GM21576 (cell line): ENCODE measurements at regions not wholly inside any gene's neighbourhood (a gene's known extent, or its start where the extent isn't known, plus 50 kb on each side); places are given as distances from the start of the nearest gene placed in this dataset.
"Not testable (repeated sequence)": the region's sequence is repeated elsewhere in the genome, so short reads cannot be mapped to it uniquely, and the experiment has no call there.

Experiments used
- ATAC-seq: cut with Tn5 transposase; IDR thresholded peaks from one replicate; pipeline ENCODE4 v1.9.1; 2021; ENCODE audit warnings: mild to moderate bottlenecking, moderate library complexity; ENCODE audit not compliant: unreplicated experiment

DNA sequence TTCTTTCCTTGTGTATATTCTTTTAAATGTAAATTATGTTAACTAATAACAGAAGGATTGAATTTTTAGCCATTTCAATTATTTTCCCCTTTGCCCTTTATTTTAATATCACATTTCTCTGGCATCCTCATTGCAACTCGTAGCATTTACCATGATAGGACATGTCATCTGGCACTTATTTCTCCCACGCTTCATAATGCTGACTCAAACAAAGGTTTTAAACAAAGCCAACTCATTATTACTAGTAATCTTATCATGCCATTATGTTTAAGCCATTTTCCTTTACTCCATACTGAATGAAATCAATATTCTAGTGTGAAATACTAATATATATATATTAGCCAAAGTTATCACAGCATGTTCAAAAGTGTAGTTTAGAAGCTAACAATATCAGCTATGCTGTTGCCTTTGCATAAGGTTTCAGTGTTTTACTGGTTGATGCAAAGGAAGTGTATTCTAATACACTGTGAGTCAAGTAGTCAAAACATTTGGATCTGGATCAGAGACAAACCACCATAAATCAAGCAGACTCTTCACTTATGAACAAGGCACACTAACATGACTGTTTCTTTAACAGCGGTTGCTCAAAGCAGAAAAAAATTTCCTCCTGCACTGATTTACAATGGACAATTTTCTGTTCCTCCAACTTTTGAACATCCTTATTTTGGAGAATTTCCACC, 281.6 kb downstream of the SLC7A11 start:
- no peak for ATAC-seq

DNA sequence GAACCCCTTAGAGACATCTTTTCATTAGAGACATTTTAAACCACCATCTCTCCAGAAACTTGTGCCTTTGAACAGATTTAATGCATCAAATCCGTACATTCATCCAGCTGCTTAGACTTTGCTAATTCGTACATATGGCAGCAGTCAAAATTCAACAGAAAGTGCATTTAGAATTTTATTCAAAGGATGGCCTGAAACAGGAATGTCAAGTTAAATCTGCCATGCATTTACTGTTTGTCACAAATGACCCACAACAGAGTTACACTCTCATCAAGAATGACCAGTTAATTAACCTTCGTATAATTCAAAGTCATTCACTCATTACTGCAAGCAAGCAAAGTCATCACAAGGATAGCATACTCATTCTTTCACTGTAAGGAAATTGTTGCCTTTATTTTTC, 284.3 kb downstream of the SLC7A11 start:
- ATAC-seq, result no peak

GRCh38 chr4:137956256-137956655, 285.9 kb downstream of the SLC7A11 start:
- no peak for ATAC-seq

GRCh38 chr4:137955595-137955994, 286.6 kb downstream of the SLC7A11 start:
- no peak for ATAC-seq

GRCh38 chr4:137952116-137952515, 290.0 kb downstream of the SLC7A11 start:
- ATAC-seq, result no peak

DNA sequence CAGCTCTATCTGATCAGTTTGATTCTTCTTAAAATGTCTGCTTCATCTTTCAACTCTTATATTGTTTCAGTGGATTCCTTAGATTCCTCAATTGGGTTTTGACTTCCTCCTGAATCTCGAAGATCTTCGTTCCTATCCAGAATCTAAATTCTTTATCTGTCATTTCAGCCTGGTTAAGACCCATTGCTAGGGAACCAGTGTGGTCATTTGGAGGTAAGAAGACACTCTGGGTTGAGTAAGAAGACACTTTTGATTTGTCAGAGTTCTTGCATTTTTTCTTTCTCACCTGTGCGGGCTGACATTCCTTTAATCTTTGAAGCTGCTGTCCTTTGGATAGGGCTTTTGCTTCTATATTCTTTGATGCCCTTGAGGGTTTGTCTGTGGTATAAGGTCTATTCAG, 291.9 kb downstream of the SLC7A11 start:
- ATAC-seq, result no peak

DNA sequence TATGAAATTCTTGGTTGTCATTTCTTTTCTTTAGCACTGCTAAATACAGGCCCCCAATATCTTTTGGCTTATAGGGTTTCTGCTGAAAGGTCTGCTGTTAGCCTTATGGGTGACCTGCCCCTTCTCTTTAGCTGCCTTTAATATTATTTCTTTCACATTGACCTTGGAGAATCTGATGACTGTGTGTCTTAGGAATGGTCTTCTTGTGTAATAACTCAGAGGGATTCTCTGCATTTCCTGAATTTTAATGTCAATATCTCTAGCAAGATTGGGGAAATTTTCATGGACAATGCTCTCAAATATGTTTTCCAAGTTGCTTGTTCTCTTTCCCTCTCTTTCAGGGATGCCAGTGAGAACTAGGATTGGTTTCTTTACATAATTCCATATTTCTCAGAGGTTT, 292.4 kb downstream of the SLC7A11 start:
- ATAC-seq, result no peak

- ATAC-seq, result no peak
Measured at GRCh38 chr4:137946453-137947174, 295.5 kb downstream of the SLC7A11 start.

- not testable (repeated sequence) for ATAC-seq
Measured at GRCh38 chr4:137942815-137943214, 299.3 kb downstream of the SLC7A11 start.

- ATAC-seq, result not testable (repeated sequence)
Measured at GRCh38 chr4:137942015-137942515, 300.1 kb downstream of the SLC7A11 start.

- no peak for ATAC-seq
Measured at GRCh38 chr4:137934911-137935310, 307.2 kb downstream of the SLC7A11 start.

- ATAC-seq, result no peak
Measured at GRCh38 chr4:137934046-137934445, 308.1 kb downstream of the SLC7A11 start.

DNA sequence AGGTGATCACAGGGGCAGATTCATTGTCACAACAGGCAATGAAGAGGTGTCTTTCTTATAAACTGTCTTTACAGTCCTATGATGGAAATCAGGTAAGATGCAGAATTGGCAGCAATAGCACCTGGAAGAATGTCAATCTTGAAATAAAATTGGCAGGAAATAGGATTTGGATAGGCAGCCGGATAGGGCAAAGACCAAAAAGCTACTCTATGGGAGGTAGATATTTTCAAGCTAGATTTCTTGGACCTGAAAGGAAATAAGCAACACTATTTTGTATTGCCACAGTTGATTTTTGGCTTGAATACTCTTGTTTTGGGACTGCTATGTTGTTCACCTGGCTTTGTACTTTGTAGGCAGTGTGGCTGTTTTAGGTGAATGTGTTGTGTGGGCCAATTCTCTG, 314.2 kb downstream of the SLC7A11 start:
- no peak for ATAC-seq

- no peak for ATAC-seq
Measured at GRCh38 chr4:137923494-137923893, 318.7 kb downstream of the SLC7A11 start.

DNA sequence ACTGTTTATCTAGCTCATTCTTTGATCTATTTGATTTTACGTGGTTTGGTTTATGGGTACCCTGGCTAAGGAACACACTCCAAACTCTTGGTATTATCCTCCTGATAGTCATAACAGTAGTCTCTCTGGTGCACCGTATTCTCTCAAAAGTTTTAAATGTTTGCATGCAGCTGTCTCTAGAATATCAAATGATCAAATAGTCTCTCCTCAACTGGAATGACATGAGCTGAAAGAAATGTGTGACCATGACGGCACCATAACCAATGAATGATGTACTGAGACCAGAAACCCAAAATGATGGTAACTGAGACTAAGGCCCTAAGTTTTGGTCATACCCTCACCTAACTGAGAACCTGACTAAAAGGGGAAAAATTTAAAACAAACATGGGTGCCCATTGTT, 319.4 kb downstream of the SLC7A11 start:
- ATAC-seq, result no peak

DNA sequence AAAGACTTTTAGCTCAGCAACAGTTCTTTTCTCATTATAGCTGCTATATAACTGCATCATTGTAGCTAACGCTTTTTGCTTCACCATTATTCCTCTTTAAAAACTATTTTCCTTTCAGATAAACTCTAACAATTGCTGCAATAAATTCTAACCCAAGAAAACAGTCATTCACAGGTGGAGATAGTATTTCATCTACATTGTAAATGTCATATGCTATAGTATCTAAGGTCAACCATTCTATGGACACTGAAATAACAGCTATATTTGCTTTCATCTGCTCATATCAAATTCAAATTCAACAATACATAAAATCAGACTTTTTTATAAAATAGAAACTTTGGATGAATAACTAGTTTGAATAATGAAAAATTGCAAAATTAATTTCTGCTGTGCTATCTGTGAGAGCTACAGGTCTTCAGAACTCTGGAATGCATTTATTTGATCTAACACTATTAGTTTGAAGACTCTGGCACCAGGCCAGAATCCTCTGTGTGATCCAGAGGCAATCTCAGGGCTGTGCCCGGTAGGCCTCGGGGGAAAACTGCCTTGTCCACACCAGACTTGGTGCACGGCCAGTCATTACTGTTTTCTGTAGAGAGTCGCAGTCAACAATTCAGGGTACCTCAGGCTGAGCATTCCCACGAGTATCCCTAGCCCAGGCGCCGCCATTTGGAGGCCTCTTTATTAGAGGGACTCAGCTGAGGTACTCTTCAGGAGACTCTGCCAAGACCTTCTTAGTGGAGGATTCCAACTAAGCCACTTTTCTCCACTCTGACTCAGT, 332.4 kb downstream of the SLC7A11 start:
- ATAC-seq, result no peak

DNA sequence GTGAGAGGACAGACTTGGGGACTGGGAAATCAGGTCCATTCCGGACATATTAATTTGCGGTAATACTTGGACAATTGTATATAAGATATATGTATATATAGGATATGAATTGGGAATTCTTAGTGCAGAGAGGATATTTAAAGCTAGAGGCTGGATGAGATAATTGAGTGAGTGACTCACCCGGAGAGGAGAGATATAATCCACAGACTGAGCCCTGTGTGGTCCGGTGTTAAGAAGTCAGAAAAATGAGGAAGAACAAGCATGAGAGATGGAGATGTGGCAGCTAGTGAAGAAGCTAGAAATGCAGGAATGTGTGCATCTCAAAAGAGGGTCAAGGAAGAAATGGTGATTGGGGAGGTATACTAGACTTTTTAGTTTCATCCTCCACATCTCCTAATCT, 336.2 kb downstream of the SLC7A11 start:
- no peak for ATAC-seq

DNA sequence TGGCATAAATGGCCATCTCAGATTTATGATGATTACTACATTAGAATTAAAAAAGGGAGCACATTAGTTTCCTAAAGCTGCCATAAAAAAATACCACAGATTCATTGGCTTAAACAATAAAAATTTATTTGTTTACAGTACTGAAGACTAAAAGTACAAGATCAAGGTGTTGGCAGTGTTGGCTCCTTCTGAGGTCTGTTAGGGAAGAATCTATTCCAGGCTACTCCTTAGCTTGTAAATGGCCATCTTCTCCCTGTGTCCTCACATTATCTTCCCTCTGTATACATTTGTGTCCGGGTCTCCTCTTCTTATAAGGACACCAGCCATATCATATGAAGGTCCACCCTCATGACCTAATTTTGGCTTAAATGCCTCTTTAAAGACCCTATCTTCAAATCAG, 341.0 kb downstream of the SLC7A11 start:
- no peak for ATAC-seq

DNA sequence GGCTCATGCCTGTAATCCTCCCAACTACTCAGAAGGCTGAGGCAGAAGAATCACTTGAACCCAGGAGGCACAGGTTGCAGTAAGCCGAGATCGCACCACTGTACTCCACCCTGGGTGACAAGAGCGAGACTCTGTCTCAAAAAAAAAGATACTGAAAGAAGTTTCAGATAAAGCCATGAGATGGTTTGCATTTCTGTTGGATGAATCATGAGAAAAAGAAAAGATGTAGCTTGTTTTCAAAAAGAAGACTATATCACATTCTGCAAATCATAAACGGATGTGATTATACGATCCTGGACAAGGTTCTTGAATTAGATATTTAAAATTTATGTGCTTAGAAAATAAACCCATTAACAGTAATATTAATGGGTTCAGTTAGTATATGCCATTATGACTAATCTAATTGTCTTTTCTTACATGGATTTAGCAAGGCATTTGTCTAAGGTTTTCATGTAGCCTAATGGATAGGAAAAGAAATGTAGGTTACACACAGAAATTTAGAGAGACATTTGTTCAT, 345.9 kb downstream of the SLC7A11 start:
- ATAC-seq, result no peak

DNA sequence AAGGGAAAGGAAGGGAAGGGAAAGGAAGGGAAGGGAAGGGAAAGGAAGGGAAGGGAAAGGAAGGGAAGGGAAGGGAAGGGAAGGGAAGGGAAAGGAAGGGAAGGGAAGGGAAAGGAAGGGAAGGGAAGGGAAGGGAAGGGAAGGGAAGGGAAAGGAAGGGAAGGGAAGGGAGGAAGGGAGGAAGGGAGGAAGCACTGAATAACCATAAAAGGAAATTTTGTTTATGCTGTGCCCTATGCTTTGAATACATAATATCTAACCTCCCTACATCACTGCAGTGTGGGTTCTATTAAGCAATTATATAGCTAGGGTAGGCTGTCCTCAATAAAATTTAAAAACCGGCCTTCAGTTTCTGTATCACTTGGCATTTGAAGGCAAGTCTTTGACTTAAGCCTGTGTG, 346.6 kb downstream of the SLC7A11 start:
- not testable (repeated sequence) for ATAC-seq

DNA sequence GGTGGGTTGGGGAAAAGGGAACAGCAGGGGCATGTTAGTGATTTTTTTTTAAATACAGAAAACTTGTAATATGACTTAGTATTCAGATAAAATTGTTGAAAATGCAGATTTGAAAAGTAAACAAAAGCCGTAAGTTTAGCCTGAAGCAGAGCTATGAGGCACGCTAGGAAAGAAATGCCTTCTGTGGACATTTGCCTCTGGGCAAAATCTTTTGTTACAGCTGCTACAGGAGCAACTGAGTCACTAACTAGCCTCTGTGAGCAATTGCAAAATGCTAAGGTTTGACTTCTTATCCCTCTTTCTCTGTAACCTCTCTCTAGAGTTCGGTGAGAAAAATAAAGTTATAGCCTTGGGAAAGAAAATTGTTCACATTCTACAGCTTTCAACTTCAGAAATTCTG, 350.0 kb downstream of the SLC7A11 start:
- ATAC-seq, result no peak
